A549 (cell line): ENCODE measurements at regions not wholly inside any gene's neighbourhood (a gene's known extent, or its start where the extent isn't known, plus 50 kb on each side); places are given as distances from the start of the nearest gene placed in this dataset.

ENCODE experiments used
- CHD2 ChIP-seq: fragments of 150-350 bp; IDR thresholded peaks from 2 replicates; pipeline ENCODE4 v1.6.1; 2014; ENCODE audit warnings: low read length; ENCODE audit not compliant: partially characterized antibody
- POLR2A ChIP-seq: IDR thresholded peaks from 2 replicates; pipeline ENCODE4 v1.6.1; 2012; ENCODE audit warnings: mild to moderate bottlenecking, low read length
- RNF2 ChIP-seq: fragments of 200-600 bp; sonication (generic); IDR thresholded peaks from 2 replicates; pipeline ENCODE4 v1.6.1; 2016; ENCODE audit warnings: low read depth, mild to moderate bottlenecking, antibody characterized with exemption, moderate library complexity, borderline replicate concordance

GRCh38 chr16:9165681-9166080 lies 74.2 kb downstream of the HAPSTR1 start:
- TF ChIP-seq CHD2 (no peak), RNF2 (no peak), POLR2A (no peak)
